Lung (tissue), 11 donors: ENCODE measurements at regions not wholly inside any gene's neighbourhood (a gene's known extent, or its start where the extent isn't known, plus 50 kb on each side); places are given as distances from the start of the nearest gene placed in this dataset.

Source experiments
- ATAC-seq: fragments of 200-7000 bp; cut with Tn5 transposase; one replicate; pipeline ENCODE4 v1.9.1; 2020; ENCODE audit warnings: moderate number of reproducible peaks; ENCODE audit not compliant: insufficient read depth, low FRiP score
- DNase-seq, 3 donors: peaks; one replicate each; pipeline ENCODE4 v3.0.0-alpha.2; 2013 to 2017
- H3K27ac ChIP-seq, 2 donors: one replicate each; pipeline ENCODE4 v1.5.1; 2013; ENCODE audit warnings: mild to moderate bottlenecking in 2 of 2, moderate library complexity in 2 of 2, control low read depth in 1 of 2, inconsistent platforms in 1 of 2, low read depth in 1 of 2, low read length in 1 of 2
- H3K27me3 ChIP-seq, 3 donors: one replicate each; pipeline ENCODE4 v1.5.1; 2013; ENCODE audit warnings: low read length in 2 of 3; ENCODE audit not compliant: control insufficient read depth in 3 of 3, insufficient read depth in 3 of 3
- H3K36me3 ChIP-seq, 4 donors: one replicate each; pipeline ENCODE4 v1.5.1; 2013; ENCODE audit warnings: low read length in 4 of 4, mild to moderate bottlenecking in 1 of 4, moderate library complexity in 1 of 4; ENCODE audit not compliant: control insufficient read depth in 4 of 4, insufficient read depth in 4 of 4
- H3K4me1 ChIP-seq, 5 donors: one replicate each; pipeline ENCODE4 v1.5.1; 2013; ENCODE audit warnings: low read length in 5 of 5, mild to moderate bottlenecking in 2 of 5, moderate library complexity in 1 of 5; ENCODE audit not compliant: control insufficient read depth in 5 of 5, insufficient read depth in 5 of 5
- H3K4me3 ChIP-seq: one replicate; pipeline ENCODE4 v1.5.1; 2013; ENCODE audit warnings: mild to moderate bottlenecking, control low read depth, moderate library complexity
- H3K9ac ChIP-seq, 2 donors: one replicate each; pipeline ENCODE4 v1.5.1; 2013; ENCODE audit warnings: low read length in 2 of 2, control low read depth in 1 of 2; ENCODE audit not compliant: insufficient read depth in 1 of 2
- H3K9me3 ChIP-seq, 4 donors: one replicate each; pipeline ENCODE4 v1.5.1; 2013; ENCODE audit warnings: low read length in 3 of 4, mild to moderate bottlenecking in 1 of 4, moderate library complexity in 1 of 4; ENCODE audit not compliant: control insufficient read depth in 4 of 4, insufficient read depth in 3 of 4
- WGBS, 2 donors: extraction: QIAGEN DNeasy Blood & Tissue Kit; methylation state at CpG; one replicate each; pipeline ENCODE4 v1.1.7; 2013; 5-methylcytosine and 5-hydroxymethylcytosine counted together
- TF ChIP-seq, protein P1 (sequence below): IDR thresholded peaks from 2 replicates; pipeline ENCODE4 v1.5.1; 2012; ENCODE audit warnings: mild to moderate bottlenecking; ENCODE audit errors: control extremely low read depth, extremely low read depth
- donor health status: control.
- donor health status: control.
- donor health status: Bipolar disorder and iron deficiency.
- donor health status: healthy.
- donor health status: DM: yes; HTN: yes; CAD: no.

DNA sequence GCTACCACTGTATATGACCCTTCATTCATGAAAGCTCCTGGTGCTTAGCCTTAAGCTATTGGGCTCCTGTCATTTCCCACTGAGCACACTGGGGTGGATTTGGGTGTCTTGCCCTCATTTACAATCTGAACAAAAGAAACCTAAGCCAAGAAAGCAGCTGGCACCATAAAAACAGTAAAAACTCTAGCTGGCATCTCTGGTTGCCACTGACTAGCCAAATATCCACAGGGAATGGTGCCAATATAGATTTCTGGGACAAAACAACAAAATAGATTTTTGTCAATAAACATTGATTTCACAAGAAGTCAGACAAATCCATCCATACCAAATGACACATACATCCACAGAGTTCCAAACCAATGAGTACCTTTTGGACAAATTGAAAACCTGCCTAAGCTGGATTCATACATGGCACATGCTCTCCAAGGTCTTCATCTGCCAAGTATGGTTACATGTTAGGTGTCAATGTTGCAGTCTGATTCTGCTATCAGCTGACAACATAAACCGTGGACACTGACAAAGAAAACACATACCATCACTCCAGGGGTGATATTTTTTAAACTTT is 1081.5 kb upstream of the ZEB2 start:
- H3K27ac ChIP-seq, result no peak overlapping the region
- H3K36me3 ChIP-seq, result no peaks in the 10 kb centered on the region
- DNase-seq, result no peak
- TF ChIP-seq, protein P1, sequence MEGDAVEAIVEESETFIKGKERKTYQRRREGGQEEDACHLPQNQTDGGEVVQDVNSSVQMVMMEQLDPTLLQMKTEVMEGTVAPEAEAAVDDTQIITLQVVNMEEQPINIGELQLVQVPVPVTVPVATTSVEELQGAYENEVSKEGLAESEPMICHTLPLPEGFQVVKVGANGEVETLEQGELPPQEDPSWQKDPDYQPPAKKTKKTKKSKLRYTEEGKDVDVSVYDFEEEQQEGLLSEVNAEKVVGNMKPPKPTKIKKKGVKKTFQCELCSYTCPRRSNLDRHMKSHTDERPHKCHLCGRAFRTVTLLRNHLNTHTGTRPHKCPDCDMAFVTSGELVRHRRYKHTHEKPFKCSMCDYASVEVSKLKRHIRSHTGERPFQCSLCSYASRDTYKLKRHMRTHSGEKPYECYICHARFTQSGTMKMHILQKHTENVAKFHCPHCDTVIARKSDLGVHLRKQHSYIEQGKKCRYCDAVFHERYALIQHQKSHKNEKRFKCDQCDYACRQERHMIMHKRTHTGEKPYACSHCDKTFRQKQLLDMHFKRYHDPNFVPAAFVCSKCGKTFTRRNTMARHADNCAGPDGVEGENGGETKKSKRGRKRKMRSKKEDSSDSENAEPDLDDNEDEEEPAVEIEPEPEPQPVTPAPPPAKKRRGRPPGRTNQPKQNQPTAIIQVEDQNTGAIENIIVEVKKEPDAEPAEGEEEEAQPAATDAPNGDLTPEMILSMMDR, result no peak
- H3K9me3 ChIP-seq, result no peaks in the 10 kb centered on the region
- H3K27me3 ChIP-seq, result no peaks in the 10 kb centered on the region
- H3K9ac ChIP-seq, result no peak overlapping the region
- H3K4me1 ChIP-seq, result peaks cover 0 to 14% (median 0%) of the 10 kb centered on the region in 5 donors
- no peak for ATAC-seq
- 72 to 82% methylated on average over 1 of the region's 1 CpG for WGBS, 2 donors
- H3K4me3 ChIP-seq, result no peak overlapping the region

DNA sequence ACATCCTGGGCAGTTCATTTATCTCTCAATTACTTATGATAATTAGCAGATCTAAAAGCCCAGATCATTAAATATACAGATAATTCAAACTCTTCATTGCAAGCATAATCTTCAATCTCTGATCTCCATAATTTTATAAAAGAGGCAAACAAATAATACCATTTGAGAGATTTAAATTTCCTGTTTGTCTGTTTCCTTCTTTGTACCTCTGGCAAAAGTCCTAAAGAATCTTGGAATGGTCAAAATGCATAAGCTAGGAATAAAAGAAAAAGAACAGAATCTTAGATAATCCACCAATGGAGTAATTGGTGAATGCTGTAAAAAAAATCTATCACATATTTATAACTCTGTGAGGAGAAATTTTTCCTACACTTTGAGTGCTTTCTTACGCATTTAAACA is 1080.9 kb upstream of the ZEB2 start:
- no peaks in the 10 kb centered on the region for H3K36me3 ChIP-seq
- WGBS, 2 donors, result 90% methylated on average over 1 of the region's 1 CpG
- TF ChIP-seq, protein P1, result no peak
- no peak overlapping the region for H3K9ac ChIP-seq
- no peak for DNase-seq
- no peaks in the 10 kb centered on the region for H3K9me3 ChIP-seq
- no peak for ATAC-seq
- no peak overlapping the region for H3K4me3 ChIP-seq
- no peak overlapping the region for H3K27ac ChIP-seq
- peaks cover 0 to 14% (median 0%) of the 10 kb centered on the region in 5 donors for H3K4me1 ChIP-seq
- no peaks in the 10 kb centered on the region for H3K27me3 ChIP-seq

DNA sequence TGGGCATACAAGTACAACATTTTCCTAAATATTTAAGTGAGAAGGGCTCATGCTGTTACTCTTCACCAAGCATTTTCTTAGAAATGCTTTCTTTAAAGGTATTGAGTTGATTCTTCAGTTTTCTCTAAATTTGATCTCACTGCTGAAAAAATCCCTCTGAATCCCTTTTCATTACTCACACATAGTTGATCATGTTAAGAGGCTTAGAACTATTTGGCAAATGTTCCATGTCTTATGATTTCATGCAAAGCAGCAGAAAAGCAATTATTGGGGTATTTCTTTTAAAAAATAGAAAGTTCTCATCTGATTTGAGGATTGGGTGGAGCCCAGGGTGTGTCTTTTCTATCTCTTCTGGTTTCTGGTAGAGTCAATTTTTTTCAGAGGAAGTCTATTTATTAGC is 1079.8 kb upstream of the ZEB2 start:
- peak in 2 of 3 donors; percentile 26 to 45 for DNase-seq
- no peaks in the 10 kb centered on the region for H3K27me3 ChIP-seq
- TF ChIP-seq, protein P1, result no peak
- no peak for ATAC-seq
- H3K4me3 ChIP-seq, result no peak overlapping the region
- H3K9ac ChIP-seq, result no peak overlapping the region
- no peaks in the 10 kb centered on the region for H3K9me3 ChIP-seq
- peaks cover 0 to 14% (median 0%) of the 10 kb centered on the region in 5 donors for H3K4me1 ChIP-seq
- no peaks in the 10 kb centered on the region for H3K36me3 ChIP-seq
- no peak overlapping the region for H3K27ac ChIP-seq

- Histone ChIP-seq H3K36me3 (no peaks in the 10 kb centered on the region), H3K27ac (no peak overlapping the region), H3K4me1 (peaks cover 0 to 14% (median 0%) of the 10 kb centered on the region in 5 donors), H3K9ac (no peak overlapping the region), H3K9me3 (no peaks in the 10 kb centered on the region), H3K27me3 (no peaks in the 10 kb centered on the region), H3K4me3 (no peak overlapping the region)
- ATAC-seq (no peak), DNase-seq (peak in 1 of 3 donors; percentile 13)
- TF ChIP-seq, protein P1, result no peak
- WGBS, 2 donors, result 71 to 82% methylated on average over 4 of the region's 4 CpGs
Observed at GRCh38 chr2:145598434-145598833, 1078.5 kb upstream of the ZEB2 start.
